ENCODE measurements at regions not wholly inside any gene's neighbourhood (a gene's known extent, or its start where the extent isn't known, plus 50 kb on each side); places are given as distances from the start of the nearest gene placed in this dataset.
"Not testable (repeated sequence)": the region's sequence is repeated elsewhere in the genome, so short reads cannot be mapped to it uniquely, and the experiment has no call there.

DNA sequence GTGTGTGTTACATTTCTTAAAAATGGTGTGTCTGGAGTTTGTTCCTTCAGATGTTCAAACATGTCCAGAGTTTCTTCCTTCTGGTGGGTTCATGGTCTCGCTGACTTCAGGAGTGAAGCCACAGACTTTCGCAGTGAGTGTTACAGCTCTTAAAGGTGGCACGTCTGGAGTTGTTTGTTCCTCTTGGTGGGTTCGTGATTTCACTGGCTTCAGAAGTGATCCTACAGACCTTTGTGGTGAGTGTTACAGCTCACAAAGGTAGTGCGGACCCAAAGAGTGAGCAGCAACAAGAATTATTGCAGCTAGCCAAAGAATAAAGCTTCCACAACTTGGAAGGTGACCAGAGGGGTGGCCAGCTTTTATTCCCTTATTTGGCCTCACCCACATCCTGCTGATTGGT, 183.7 kb downstream of the COPRS start:
- DNase-seq: not testable (repeated sequence)

GRCh38 chr17:31674717-31675349, 184.2 kb downstream of the COPRS start:
- DNase-seq: no peak

DNA sequence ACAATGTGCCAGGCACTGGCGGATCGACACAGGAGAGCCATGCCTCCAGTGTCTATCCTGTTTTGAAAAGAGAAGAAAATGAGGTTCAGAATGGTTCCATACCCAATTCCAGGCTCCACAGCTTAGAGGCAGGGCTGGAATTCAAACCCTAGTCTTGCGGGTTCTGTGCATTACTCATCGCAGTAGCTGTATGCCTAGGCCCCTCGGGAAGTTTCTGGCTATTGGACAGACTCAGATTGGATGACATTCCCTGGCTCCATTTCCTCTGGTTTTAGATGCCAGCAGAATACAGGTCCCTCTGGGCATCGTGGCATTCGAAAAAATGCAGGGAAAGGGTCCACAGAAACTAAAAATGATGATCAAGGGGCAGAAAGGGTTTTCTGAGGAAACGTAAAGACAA, 184.7 kb downstream of the COPRS start:
- DNase-seq: no peak

DNA sequence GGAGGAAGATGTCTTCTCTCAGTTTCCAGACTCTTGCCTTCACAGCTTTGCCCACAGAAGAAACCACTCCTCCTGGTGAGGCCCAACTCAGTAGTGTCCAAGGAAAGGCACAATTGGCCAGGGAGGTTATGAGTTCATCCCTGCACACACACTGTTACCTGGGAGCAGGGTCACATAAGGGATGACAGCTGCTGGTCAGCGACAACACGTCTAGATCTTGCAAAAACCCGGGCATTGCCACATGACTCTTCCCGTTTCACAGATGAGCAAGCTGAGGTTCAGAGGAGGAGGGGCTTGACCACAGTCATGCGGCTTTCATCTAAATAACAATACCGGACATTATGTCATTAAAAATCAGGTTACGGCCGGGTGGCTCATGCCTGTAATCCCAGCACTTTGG, 186.0 kb downstream of the COPRS start:
- DNase-seq: no peak

DNA sequence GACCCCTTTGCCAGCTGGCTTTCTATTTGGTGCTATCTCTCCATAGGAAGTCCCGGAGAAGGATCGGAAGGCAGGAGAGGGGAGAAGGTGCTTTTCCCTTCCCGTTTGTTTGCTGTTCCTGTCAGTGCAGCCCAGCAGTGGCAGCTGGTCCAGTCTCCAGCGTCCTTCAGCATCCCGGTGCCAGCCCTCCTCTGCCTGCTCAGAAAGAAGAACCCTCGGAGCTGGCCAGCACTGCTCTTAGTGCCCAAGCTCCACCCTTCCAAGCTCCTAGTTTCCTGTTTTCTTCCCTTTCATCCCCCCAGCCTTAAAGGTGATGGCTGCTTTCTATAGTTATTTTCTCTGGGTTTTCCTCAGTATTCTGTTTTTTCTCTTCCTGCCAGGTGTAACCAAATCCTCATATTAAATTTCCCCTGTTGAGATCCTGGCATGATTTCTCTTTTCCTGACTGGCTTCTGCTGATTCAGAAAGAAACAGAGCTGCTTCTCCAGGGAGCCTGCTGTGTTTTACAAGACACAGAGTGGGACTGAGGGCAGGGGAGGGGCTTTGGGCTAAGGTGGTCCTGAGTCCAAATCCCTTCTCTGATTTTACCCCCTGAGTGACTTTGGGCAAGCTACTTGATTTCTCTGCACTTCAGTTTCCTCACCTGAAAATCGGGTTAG, 186.8 kb downstream of the COPRS start:
- DNase-seq: no peak

GRCh38 chr17:31663576-31663975, 195.5 kb downstream of the COPRS start:
- DNase-seq: no peak

DNA sequence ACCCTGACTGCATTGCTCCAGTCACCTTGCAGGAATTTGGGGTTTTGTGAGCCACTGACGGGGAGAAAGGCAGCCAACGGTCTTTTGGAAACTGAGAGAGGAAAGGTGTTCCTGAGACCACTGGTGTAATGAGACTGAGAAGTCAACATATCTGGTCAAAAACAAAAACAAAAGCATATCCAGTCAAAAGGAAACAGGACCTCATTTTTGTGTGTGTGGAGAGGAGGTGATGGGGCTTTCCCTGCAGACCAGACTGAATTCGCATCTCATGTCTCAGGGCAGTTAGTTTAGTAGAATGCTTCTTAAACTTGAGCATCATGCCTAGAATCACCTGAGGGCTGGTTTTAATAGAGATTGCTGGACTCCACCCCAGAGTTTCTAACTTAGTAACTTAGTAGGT, 198.4 kb downstream of the COPRS start:
- DNase-seq: no peak

GRCh38 chr17:31657876-31658275, 201.2 kb downstream of the COPRS start:
- no peak for DNase-seq

- no peak for DNase-seq
Measured at GRCh38 chr17:31654936-31655335, 204.1 kb downstream of the COPRS start.

GRCh38 chr17:31653691-31654090, 205.4 kb downstream of the COPRS start:
- no peak for DNase-seq

DNA sequence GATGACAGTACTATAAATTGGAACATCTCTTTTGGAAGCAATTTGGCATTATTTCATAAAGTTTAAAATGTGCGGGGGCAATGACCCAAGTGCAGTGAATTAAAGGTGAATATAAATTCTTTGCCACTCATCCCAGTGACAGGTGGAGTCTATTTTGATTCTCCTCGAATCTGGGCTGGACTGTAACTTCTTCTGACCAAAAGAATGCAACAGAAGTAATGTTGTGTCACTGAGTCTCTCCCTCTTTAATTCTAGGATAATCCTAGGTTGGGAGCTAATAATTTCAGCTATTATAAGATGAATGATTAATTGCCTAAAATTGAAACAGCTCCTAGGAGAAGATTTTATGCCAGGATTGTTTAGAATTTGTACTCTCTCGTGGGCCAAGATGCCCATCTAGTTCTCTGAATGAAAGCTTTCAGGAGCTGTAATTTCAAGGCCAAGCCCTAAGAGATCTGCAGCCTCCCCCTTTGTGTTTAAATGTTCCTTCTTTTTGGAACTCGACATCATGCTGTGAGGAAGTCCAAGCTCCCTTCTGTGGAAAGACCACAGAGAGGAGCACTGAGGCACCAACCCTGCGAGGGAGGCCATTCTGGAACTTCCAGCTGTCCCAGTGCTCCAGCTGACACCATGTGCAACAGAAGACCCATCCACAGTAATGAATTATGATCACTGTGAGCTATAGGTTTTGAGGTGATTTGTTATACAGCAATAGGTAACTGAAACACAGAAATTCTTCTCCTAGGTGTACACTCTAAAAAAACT, 208.1 kb downstream of the COPRS start:
- no peak for DNase-seq

DNA sequence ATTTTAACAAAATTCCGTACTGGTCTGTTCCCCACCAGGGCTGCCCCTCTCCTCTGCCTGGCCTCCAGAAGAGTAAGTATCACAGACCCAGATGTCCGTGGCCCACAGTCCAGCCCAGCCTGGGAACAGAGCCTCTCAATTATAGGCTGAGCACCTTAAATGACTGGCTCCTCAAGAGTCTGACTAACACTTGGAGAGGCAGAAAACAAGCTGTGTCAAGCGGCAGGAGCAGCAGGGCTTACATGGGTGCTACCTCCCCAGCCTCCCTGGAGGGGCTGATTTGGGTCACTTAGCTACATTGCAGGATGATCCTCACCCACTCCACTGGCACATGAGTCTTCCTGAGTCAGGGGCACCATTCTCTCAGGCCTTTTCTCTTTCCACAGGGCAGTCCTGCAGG, 209.7 kb downstream of the COPRS start:
- no peak for DNase-seq

- no peak for DNase-seq
Measured at GRCh38 chr17:31647661-31648060, 211.4 kb downstream of the COPRS start.

DNA sequence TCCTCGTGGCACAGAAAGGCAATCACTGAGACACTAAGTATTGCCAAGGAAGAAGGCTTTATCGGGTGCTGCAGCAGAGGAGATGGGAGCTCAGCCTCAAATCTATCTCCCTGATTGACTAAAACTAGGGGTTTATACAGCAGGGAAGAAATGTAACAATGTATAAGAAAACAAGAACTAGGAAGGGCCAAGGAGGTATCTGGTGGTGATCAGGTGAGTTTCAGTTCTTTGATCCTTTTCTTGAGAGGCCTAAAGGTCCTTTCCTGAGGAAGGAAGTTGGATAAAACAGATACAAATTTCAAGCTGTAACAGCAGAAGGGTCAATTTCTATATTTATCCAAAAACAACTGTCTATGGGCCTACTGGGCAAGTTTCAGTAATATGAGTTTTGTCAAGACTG, 212.4 kb downstream of the COPRS start:
- no peak for DNase-seq

- no peak for DNase-seq
Measured at GRCh38 chr17:31645351-31645750, 213.7 kb downstream of the COPRS start.

- DNase-seq: no peak
Measured at GRCh38 chr17:31631766-31632165, 227.3 kb downstream of the COPRS start.

DNA sequence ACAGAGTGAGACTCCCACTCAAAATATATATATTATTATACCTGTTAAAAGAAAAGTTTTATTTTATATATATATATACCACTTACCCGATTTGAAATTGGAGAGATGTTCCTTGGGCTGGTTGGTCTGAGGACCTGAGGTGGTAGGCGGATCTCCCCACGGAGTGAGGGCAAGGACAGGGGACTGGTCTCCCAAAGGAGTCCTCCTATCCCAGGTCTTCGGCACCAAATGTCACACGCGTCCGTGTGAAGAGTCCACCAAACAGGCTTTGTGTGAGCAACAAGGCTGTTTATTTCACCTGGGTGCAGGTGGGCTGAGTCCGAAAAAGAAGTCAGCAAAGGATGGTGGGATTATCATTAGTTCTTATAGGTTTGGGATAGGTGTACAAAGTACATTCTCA, 228.2 kb downstream of the COPRS start:
- not testable (repeated sequence) for DNase-seq

GRCh38 chr17:31629696-31630470, 229.2 kb downstream of the COPRS start:
- no peak for DNase-seq

DNA sequence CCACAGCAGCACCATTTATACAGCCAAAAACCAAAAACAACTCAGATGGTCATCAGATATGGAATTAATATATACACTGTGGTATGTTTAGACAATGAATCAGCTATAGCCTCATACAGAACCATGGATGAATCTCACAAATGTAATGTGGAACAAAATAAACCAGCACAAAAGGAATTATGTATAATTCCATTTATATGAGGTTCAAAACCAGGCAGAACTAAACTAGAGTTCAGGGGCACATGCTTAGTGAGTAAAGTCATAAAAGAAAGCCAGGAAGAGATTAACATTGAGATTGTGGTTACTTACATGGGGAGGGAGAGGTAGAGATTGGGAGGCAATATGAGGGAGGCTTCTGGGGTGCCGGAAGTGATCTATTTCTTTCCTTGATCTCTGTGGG, 231.1 kb downstream of the COPRS start:
- no peak for DNase-seq

DNA sequence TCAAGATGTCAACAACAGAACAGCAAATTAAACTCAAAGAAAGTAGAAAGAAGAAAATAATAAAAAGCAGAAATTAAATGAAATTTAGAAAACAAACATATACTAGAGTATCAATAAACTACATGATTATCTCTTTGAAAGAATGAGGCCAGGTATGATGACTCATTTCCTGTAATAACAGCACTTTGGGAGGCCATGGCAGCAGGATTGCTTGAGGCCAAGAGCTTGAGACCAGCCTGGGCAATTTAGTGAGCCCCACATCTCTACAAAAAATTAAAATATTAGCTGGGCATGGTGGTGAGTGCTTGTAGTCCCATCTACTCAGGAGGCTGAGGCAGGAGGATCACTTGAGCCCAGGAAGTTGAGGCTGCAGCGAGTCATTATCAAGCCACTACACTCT, 232.5 kb downstream of the RAB11FIP4 start:
- no peak for DNase-seq

GRCh38 chr17:31622500-31622899, 231.0 kb downstream of the RAB11FIP4 start:
- no peak for DNase-seq

DNA sequence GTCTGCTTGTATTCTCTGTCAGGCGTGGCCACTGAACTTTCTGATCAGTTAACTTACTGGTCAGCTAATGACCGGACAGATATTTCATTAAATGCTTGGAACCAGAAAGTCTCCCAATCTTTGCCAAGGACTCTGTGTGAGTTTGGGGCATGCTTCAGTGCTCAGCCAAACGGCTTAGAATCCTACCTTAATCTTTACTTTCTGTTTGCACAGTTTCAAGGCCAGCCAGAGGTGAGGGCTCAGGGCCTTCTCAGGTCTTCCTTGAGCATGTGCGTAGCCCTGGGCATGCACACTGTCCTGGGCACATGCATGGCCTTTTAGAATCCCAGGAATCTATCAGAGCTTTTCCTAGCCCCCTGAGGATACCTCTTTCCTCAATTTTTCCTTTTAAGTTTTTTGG, 230.1 kb downstream of the RAB11FIP4 start:
- DNase-seq: no peak

DNA sequence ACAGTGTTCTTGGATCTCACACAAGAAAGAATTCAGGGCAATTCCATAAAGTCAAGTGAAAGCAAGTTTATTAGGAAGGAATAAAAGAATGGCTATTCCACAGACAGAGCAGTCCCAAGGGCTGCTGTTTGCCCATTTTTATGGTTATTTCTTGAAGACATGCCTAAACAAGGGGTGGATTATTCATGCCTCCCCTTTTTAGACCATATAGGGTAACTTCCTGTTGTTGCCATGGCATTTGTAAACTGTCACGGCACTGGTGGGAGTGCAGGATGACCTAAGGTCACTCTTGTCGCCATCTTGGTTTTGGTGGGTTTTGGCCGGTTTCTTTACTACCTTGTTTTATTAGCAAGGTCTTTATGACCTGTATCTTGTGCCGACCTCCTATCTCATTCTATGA, 219.6 kb downstream of the RAB11FIP4 start:
- DNase-seq: not testable (repeated sequence)

Measured in AML-193 (cell line).